NCI-H1417 treated with DMSO at 0.1 percent for 48 hours (cell line): ENCODE measurements at regions not wholly inside any gene's neighbourhood (a gene's known extent, or its start where the extent isn't known, plus 50 kb on each side); places are given as distances from the start of the nearest gene placed in this dataset.
"Not testable (repeated sequence)": the region's sequence is repeated elsewhere in the genome, so short reads cannot be mapped to it uniquely, and the experiment has no call there.

Experiments
- DNase-seq: peaks from one replicate; lab custom pipeline; 2025; lab: John Stamatoyannopoulos, UW

DNA sequence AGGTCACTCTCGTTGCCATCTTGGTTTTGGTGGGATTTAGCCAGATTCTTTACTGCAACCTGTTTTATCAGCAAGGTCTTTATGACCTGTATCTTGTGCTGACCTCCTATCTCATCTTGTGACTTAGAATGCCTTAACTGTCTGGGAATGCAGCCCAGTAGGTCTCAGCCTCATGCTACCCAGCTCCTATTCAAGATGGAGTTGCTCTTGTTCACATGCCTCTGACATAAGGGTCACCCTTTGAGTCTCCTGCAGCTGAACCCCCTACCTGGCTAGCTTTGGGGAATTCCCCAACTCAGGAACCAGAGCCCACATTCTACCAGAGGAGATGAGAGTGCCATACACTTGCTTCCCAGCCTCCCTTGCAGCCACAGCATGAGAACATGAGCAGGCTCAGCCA lies 123.0 kb upstream of the ARHGEF3 start:
- not testable (repeated sequence) for DNase-seq

DNA sequence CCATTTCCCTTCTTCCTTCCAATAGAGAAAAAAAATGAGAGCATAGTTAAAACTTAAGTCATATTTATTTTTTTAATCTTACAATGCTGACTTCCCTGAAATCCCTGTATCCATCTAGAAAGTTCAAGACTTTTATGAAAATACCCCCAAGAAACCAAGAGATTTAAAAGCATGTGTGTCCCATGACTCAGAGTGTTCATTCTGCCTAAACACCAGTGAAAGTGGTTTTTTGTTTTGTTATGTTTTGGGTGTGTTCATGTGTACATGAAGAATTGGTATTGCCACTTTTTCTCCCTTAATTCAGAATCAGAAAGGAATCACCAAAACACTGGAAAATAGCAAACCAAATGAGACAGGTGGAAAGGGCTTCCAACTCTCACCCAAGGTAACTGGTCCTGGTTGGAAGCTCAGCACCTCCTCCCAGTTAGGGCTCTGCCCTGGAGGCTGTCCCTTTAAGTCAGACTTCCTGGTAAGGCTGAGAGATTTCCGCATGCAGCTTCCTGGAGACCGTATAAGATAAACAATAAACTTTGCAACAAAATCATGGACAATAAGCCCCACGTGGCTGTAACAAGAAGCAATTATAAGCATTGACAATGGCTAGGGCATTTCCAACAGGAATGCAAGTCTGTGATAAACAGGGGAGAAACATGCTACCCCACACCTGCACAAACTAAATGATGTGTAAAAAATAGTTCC lies 121.9 kb upstream of the ARHGEF3 start:
- DNase-seq = no peak

DNA sequence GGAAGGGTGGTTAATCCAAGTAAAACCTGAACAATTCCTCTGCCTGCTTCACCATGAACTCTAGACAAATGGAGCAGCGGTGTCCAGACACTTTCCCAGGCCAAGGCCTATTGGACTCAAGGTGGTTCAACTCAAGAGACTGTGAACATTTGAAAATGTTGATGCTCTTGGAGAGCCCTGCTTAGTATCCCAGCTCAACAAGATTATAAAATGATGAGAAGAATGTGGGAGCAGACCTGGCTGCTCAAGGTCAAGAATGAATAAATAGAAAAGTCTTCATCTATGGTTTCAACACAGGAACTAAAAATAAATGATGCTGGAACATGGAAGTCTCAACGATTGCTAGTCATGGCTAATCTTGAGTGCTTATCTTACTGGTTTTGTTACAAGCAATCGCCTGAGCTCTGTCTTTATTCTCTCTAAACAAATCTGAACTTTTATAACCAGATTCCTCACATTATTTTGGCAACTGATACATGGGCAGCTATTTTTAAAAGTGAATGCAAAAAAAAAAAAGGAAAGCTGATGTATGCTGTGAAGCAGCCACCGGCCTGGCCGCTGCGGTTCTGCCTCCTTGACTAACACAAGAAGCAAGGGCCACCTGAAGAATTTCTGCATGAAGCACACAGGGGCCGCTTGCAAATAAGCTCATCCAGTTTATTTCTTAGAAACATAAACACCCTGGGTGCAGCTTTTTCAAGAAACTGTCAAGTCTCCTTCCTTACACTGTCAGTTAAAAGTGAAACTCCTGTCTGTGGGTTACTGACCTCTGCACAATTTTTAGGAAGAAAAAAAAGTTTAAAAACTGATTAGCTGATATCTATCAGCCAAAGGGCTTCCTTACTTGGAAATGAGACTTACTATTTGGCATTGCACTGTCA lies 120.1 kb upstream of the ARHGEF3 start:
- DNase-seq = no peak

DNA sequence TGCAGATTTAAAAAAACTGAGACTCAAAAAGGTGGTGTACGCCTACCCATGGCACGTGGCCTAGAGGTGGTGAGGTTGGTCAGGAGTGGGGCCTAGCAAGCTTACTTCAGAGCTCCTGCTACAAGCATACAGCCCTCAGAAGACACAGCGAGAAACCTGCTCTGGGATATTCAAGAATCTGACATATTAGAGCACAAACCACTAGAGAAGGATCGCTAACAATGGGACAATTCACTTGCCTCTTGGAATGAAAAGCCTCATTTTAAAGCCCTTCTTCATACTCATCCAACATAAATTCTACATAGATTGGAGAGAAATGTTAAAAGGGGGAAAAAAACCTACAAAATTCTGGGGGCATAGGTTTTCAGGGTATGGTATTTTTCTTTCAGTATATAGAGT lies 118.0 kb upstream of the ARHGEF3 start:
- DNase-seq = no peak

DNA sequence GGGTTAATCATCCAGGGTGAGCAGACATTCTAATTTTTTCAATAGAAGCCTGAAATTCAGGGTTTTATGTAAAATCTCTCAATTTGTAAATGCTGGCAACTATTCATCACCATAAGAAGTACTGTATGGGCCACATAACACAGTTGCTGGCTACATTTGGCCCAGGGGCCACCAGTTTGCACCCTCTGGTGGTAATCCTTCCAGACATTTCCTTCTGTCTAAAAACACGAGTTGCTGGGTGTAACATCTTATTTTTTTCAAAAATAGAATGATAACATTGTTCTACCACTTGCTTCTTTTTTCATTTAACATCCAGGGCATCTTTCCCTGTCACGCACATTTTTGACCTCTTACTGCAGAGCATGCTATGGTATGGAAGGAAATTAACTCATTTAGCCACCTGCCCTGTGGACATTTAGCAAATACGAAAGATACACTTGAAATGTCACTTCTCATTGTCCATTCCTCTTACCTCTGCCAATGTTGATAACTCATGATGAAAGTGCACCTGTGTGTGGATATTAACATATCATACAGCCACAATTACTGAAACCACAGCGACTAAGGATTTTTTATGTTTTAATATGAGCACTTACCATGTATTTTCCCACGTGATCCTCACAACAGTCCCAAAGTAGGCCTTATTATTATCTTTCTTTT lies 117.5 kb upstream of the ARHGEF3 start:
- no peak for DNase-seq

DNA sequence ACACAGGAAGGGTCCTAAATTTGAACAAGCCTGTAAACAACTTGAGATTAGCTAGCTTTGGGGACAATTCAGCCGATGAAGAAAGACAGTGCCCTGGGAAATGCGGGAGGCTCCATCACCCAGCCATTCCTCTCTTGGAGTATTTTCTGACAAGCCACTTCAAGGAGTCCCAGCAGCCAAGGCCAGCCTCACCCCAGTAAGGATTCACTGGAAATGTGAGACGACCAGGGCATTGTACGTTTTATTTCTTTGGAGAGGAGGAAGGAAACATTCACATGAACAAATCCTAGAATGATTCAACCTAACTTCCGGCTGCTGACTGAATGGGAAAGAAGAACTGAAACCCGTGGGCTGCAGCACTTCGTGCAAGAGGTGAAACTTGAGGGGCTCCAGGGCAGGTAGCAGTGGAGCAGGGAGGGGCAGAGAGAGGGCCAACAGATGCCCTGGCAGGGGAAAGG lies 116.4 kb upstream of the ARHGEF3 start:
- no peak for DNase-seq

DNA sequence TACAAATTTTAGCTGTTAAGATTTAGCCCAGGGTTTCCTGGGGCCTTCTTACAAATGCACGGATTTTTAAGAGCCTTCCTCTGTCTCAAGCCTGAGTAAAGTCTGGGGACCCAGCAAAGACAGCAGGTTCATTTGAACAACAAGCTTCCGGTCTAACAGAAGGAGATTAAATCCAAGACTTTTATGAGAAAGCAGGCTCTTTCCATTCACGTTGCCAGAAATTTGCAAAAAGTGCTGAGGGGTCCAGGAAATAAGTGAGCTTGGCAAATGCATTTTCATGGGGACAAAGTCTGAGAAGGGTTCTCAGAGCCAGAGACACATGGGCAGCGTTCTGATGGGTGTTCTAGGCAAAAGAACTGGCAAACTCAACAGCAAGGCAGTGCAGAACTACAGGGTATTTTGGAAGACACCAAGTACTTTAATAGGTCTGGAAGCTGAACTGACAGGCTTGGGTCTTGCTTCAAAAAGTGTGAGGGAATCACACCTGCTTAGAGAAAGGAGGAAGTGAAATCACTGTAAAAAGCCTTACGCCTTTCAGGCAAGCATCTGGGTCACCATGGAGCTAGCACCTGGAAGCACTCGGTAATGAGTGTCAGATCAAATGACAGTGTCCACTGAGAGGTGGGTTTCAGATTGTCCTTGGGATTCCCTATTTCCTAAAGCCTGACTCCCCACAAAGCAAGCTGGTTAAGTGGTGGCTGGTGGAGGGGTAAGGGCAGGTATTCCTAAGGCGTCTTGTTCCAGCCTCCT lies 115.8 kb upstream of the ARHGEF3 start:
- DNase-seq = no peak

DNA sequence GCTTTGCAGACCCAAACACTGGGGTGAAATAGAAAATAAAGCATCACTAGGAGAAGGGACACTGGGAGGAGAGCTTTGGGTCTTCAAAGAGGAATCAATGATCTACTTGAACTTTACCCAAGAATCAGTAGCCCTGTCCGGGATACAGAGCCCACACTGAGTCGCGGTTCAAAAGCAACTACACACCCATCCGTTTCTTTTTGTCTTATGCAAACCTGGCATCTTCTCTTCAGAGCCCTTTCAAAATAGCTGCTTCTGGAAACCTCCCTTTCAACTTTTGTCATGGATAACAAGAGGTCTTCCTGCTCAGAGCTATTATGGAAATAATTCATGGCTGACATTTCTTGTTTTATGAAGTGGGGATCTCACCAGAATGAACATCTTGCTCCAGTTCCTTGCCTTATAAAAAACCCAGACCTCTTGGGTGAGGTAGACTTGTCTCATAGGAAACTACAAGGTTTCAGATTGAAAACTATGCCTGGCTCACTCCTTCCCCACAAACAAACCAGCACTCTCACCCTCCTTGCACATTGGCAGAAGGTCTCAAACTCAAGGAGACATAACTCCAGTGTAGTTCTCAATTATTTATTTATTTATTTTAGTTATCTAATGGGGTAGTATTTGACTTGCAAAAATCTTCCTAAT lies 115.1 kb upstream of the ARHGEF3 start:
- no peak for DNase-seq

DNA sequence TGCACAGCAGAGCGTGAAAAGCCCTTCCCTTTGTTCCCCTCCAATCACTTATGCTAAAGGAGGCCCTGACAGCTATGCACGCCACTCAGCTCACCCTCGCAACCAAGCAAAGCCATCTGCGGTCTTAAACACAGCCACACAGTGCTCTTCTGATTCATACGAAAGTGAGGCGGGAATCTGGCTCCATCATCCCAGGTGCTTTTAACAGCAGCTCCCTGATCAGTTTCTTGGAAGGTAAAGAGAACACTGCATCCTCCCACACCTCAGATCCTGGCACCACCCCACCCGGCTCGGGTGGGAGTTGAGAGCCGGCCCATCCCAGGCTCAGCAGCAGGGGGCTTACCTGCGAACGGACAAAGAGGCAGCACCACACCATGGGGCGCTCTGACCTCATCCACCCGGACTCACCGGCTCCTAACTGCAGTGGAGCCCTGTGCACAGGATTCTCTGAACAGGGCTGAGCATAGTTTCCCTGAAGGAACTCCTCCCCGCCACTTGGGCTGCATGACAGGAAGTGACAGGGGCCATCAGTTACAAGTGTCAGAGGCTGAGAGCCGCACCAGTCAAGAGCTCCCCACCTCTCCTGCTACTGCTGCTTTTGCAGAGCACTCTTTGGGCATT lies 114.3 kb upstream of the ARHGEF3 start:
- DNase-seq = peak; percentile 28

DNA sequence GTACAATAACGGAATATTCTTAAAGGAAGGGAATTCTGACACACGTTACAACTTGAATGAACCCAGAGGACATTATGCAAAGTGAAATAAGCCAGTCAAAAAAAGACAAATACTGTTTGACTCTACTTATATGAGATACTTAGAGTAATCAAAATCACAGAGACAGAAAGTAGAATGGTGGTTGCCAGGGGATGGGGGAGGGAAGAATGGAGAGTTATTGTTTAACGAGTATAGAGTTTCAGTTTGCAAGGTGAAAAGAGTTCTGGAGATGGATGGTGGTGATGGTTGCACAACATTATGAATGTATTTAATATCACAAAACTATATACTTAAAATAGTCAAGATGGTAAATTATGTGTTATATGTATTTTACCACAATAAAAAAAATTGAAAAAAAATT lies 112.9 kb upstream of the ARHGEF3 start:
- DNase-seq = no peak

DNA sequence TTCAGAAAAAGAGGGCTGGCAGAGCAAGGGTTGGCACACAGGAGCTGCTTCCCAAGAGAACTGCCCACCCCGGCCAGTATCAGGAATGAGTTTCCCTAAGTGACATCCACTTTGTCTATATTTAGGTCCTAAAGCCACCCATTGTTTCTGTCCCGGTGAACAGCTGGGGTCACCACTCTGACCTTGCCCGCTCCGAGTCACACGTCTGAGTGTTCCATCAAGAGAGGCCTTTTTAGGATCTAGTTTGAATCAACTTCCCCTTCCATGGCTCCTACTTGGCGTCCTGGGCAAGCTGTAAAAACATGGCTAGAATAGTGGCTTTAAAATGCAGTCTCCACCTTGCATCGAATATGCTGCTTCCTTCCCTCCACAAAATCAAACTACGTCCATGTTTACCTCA lies 109.6 kb upstream of the ARHGEF3 start:
- no peak for DNase-seq

DNA sequence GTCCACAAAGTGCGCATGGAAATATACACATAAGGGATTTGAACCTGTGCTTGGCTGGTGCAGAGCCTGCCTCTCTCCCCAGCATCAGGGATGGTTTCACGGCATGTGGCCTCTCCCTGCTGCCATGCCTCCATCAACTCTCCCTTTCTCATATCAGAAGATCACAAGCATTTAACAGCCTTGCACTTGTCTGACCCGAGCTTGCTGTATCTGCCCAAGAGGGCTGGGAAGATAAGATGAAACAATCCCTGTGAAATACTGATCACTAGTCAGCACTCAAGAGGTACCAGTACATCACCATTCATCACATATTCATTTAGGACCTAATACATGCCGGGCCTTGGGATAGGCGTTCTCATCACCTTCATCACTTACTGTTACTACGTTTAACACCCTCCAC lies 107.6 kb upstream of the ARHGEF3 start:
- no peak for DNase-seq

DNA sequence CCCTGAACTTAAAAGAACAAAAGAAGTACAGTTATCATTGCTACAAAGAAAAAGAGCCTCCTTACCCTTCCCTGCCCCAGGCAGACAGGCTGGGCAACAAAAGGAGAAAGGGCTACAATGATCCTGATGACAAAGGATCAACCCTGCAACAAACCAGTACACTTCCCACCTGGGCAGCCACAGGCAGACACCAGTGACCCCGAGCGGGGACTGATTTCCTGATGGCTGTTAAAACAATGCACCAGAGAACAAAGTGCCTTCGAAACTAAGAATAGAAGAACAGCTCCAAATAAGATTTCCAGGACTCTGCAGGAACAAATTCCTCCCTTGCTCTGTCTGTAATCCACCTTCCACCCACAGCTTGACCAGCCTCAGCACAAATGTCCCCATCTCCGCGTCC lies 106.3 kb upstream of the ARHGEF3 start:
- no peak for DNase-seq

DNA sequence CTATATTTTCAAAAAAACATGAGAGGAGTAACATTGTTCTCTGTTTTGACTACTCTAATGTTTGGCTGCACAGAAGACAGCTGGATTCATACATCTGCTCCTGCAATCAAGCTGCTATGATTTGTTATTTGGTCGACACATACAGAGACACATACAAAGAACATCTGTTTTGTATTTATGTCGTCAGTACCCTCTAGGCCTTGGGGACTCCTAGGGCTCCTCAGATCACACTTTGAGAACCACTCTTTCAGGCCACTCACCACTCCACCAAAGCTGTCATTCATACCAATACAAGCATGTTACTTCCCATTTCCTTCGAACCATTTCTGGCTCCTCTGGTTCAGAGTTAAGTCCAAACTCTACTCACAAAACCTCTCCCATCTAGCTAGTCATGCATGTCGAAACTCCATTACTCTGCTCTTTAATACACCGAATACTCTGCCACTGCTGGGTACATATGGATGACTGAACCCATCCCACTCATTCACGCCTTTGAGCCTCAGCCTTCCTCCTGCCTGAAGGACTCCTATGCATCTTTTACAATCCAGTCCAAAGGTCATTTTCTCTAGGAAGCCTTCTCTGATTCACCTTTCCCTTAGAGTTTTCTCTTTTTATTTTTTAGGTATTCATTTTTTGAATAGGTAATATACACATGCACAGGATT lies 102.9 kb upstream of the ARHGEF3 start:
- no peak for DNase-seq

DNA sequence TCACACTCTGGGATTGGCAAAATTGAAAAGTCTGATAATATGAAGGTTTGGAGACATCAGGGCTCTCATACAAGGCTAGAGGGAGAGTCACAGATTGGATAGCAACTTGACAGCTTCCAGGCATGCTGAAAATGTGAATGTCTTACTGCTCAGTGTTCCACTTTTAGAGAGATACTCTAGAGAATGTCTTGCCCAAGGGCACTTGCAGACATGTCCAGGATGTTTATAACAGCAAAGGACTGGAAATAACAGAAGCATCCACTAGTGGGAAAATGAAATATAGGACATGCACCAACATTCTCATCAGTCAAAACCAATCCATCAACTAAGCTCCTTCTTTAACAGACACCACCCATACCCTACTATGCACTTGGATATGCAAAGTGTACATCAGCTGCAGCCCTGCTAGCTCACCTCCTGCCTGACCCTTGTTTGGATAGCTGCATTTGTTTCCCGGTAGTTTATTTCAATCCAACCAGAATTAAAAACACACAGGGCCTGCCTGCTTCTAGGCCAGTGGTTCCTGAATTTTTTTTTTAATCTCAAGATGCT lies 101.6 kb upstream of the ARHGEF3 start:
- DNase-seq = no peak

DNA sequence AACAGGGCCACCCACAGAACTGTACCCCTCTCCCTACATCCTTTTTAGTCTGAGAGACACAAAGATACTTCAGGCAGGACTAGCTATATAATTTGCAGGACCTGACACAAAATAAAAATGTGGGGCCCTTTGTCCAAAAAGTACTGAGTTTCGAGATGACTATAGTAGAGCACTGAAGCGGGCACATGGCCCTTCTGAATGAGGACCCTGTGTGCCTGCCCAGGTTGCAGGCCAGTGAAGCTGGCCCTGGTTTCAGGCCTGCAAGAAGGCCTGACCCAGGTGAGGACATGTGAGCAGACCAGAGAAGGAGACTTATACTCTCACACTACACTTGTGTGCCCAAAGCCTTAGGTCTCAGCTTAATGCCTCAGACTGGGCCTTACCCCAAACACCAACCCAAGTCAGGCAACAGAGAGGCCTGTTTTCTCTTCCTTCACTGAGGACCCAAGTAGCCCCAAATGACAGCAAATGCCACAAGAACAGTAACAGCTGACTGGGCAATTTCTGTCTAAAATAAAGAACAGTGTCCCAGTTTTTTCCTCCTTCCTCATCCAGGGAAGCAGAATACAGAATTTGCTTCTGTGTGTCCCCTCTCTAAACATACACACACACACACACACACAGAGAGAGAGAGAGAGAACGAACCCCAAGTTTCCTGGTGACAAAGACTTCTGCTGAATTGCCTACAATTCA lies 100.9 kb upstream of the ARHGEF3 start:
- no peak for DNase-seq

DNA sequence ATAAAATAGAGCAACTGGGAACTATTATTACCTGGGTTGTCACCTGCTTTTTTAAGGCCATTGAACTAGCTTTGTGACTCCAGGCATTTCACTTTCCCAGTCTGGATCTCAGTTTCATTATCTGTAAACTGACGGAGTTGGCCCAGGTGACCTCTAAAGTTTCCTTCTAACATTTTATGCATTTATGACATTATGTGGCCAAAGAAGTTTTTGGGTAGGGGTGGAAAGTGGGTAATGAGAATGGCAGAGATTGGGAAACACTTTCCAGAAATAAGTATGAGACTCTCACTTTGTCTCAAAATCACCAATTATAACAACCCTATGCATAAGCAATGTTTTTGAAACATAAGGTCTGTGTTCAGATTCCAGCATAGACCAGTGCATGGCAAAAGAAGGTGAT lies 99.1 kb upstream of the ARHGEF3 start:
- DNase-seq = no peak

DNA sequence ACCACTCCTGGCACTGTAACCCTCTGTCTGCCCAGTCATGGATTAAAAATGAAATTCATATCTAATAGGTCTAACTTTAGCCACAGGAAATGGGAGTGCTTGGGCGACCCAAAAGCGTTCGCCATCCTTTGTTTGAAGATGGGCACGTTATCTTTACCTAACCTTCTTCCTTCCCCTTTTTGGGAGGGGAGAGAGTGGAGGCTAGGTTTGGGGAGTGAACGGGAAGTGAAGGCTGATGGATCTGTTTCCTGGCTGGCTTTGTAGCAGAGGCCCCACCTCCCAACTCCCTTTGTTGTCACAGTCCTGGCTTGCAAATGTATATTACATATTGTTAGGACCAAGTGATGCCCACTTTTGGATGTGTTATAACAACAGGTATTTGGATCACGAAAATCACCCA lies 98.1 kb upstream of the ARHGEF3 start:
- no peak for DNase-seq

DNA sequence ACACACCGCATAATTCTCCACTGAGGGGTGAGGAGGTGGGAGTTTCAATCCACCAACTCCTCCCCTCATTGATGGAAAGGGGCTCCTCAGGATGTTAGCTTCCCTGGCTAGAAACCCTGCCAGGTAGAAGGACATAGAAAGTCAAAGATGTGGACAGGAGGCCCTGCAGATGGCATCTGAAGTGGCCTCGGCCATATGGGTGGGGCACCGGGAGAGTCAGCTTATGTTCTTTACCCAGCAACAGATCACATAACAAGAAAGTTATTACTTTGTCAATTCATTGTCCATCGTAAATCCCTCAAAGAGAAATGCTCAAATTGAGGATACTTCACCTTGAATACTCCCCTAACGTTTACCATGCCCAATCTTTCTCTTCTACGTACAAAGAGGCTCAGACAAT lies 97.3 kb upstream of the ARHGEF3 start:
- no peak for DNase-seq

DNA sequence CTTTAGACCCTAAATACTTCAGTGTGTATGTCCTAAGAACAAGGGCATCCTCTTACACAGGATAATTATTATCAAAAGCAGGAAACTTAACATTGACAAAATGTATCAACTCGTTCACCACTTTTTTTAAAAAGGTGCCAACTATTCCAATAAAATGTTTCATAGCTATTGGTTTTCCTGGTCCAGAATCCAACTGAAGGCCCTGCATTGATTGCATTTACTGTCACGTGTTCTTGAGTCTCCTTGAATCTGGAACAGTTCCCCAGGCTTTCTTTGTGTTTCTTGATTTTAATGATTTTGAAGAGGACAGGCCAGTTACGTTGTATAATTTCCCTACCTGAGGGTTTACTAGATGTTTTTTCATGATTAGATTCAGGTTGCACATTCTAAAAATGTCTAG lies 94.6 kb upstream of the ARHGEF3 start:
- no peak for DNase-seq
